HG02885 (cell line): ENCODE measurements at regions not wholly inside any gene's neighbourhood (a gene's known extent, or its start where the extent isn't known, plus 50 kb on each side); places are given as distances from the start of the nearest gene placed in this dataset.
"Not testable (repeated sequence)": the region's sequence is repeated elsewhere in the genome, so short reads cannot be mapped to it uniquely, and the experiment has no call there.

Source experiments
- ATAC-seq: cut with Tn5 transposase; IDR thresholded peaks from one replicate; pipeline ENCODE4 v1.9.1; 2021; ENCODE audit warnings: mild to moderate bottlenecking; ENCODE audit not compliant: unreplicated experiment, poor library complexity

DNA sequence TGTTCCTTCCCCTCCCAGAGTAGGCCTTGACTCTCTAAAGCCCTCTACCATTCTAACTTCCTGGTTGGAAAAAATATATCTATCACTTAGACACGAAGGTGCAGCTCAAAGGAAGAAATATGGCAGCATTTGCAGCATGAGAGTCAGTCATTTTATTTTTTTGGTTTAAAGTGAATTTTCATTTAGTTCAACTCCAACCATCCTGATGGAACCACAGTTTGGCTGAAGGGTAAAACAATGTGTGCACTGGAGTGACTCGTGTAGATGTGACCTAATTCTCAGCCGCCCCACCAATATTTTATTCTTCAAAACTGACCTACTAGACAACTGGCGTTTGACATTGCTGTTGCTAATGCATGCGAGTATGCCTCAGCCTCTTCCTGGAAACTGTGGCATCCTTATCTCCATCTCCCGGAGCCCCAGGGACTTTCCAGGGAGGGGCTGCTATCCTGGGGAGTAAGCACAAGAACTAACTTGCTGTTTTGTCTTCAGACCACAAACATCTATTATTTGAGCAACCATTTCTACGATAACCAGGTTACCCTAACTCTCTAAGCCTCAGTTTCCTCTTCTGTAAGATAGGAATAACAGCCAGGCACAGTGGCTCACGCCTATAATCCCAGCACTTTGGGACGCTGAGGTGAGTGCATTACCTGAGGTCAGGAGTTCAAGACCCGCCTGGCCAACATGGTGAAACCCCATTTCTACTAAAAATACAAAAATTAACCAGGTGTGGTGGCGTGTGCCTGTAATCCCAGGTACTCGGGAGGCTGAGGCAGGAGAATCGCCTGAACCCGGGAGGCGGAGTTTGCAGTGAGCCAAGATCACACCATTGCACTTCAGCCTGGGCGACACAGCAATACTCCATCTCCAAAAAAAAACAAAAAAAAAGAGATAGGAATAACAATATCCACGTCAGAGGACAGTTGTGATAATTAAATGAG, 148.7 kb upstream of the JARID2 start:
- no peak for ATAC-seq

- ATAC-seq: no peak
Observed at GRCh38 chr6:15101130-15101529, 144.7 kb upstream of the JARID2 start.

GRCh38 chr6:15102241-15102640, 143.6 kb upstream of the JARID2 start:
- ATAC-seq: no peak

DNA sequence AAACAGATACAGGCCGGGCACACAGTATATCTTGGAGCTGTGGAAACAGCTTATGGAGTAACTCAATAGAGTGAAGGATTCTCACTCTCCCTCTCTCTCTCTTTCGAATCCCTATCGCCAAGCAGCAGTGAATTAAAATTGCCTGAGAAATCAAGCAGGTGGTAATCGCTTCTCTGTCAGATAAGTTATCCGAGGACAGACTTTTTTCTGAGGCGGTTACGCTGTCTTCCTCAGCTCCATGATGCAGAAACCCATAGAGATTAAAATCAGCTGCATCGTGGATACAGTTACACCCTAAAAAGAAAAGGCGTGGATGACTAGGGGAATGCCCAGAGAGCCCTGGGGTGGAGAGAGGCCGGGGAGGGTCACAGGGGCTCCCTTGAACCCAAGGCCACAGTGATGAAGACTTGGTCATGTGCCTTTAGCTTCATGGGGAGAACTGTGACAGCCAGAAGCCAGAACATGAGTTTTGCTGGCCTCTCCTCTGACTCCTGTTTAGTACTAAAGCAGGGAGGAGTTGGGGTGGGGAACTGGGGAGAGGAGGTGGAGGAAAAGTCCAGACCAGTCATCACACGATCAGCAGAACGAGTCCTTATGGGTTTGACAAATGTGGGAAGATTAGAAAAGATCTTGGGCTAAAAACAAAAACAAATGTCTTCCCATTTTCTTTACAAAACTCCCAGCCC, 138.8 kb upstream of the JARID2 start:
- ATAC-seq: no peak

DNA sequence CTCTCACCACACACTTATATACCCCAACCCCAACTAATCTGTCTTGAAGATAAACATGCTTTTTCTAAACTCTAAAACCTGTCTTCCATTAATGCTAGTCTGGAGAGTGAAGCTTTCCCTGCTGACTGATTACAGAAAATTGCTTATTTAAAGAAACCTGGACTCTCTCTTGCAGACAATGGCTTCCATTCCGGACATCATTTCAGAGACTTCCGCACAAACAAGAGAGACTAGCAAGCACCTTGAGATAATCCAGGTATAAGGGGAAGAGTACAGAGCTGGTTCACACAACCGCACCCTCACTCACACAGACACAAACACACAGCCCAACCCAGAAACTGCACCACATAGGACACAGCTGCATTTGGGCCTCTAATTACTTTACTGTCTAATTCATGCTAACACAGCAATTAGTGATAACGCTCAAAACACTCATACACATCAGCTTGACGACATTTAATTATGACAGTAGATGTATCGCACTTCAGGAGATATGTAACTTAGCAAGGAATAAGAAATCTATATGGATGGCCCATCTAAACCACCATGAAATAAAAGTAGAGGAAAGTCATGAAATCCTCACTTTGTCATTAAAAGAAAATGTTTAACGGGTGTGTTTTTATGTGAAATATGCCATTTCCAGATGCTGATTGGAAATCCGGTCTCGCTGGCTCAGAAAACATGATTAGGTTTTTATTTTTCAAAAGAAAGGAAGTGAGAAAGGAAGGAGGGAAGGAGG, 138.1 kb upstream of the JARID2 start:
- ATAC-seq: no peak

- no peak for ATAC-seq
Observed at GRCh38 chr6:15108383-15108715, 137.5 kb upstream of the JARID2 start.

GRCh38 chr6:15109338-15110090, 136.4 kb upstream of the JARID2 start:
- no peak for ATAC-seq

- no peak for ATAC-seq
Observed at GRCh38 chr6:15110726-15111354, 135.0 kb upstream of the JARID2 start.

- not testable (repeated sequence) for ATAC-seq
Observed at GRCh38 chr6:15111576-15111975, 134.3 kb upstream of the JARID2 start.

- ATAC-seq: no peak
Observed at GRCh38 chr6:15113587-15113986, 132.3 kb upstream of the JARID2 start.

- no peak for ATAC-seq
Observed at GRCh38 chr6:15114061-15114460, 131.8 kb upstream of the JARID2 start.

GRCh38 chr6:15116889-15117288, 129.0 kb upstream of the JARID2 start:
- ATAC-seq: no peak

- ATAC-seq: no peak
Observed at GRCh38 chr6:15121443-15121842, 124.4 kb upstream of the JARID2 start.

GRCh38 chr6:15121977-15122550, 123.8 kb upstream of the JARID2 start:
- no peak for ATAC-seq

GRCh38 chr6:15129887-15130286, 116.0 kb upstream of the JARID2 start:
- ATAC-seq: no peak

- ATAC-seq: no peak
Observed at GRCh38 chr6:15131234-15131633, 114.6 kb upstream of the JARID2 start.

GRCh38 chr6:15131651-15132061, 114.2 kb upstream of the JARID2 start:
- no peak for ATAC-seq

- no peak for ATAC-seq
Observed at GRCh38 chr6:15132167-15132566, 113.7 kb upstream of the JARID2 start.

DNA sequence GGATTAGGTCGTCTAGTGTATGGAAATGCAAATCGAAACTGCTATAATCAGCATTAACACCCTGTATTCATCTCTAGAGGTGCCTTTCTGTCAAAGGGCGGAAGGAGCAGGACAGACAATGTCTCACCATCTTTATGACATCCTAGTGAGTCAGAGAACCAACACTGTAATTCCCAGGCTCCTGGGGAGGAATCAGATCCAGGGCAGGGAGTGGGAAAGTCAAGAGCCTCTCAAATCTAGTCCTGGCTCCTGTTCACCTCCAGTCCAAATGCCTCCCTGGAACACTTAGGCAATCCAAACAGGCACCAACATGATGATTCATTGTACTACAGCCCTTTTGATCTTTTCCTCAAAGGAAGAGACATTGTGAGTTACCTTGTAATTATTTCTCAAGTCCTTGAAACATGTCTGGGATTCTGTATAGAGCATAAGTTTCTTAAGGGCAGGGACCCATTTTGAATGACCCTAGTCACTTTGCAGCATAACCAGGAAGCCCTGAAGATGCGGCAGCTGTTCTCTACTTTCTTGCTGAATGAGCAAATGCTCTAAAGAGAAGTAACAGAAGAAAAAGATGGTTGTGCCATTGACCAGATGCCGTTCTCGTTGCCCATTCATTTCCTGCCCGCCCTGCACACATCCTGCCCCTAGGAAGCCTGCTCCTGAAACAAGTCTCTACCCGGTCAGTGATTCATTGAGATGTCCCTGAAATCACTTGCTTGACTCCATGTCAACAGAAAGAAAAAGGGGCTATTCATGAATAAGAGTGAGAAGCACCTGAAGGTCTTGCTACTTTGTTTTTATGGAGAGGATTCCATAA, 112.8 kb upstream of the JARID2 start:
- no peak for ATAC-seq
